Keratinocyte (primary cell): ENCODE measurements at regions not wholly inside any gene's neighbourhood (a gene's known extent, or its start where the extent isn't known, plus 50 kb on each side); places are given as distances from the start of the nearest gene placed in this dataset.

Source experiments
- CTCF ChIP-seq, 3 experiments: IDR thresholded peaks in 1 of 3; conservative IDR thresholded peaks in 1 of 3; optimal IDR thresholded peaks in 1 of 3; 2 replicates in 2 of 3; 3 replicates in 1 of 3; pipeline versions ENCODE3 to v1.5.1; 2011; ENCODE audit warnings: low read length in 3 of 3, mild to moderate bottlenecking in 3 of 3, moderate library complexity in 2 of 3, control low read depth in 1 of 3, inconsistent platforms in 1 of 3; ENCODE audit not compliant: insufficient read depth in 2 of 3; ENCODE audit errors: extremely low read depth in 1 of 3
- EZH2 ChIP-seq: IDR thresholded peaks from one replicate; pipeline ENCODE4 v1.6.1; 2012; ENCODE audit warnings: inconsistent platforms, mild to moderate bottlenecking, low read length, moderate library complexity

- no peak for TF ChIP-seq CTCF (optimal IDR thresholded peaks at IDR 0.05 in 1 of 3, IDR thresholded peaks at IDR 0.05 in 1 of 3, conservative IDR thresholded peaks at IDR 0.05 in 1 of 3; ENCODE audit: extremely low read depth in 1 of 3, insufficient read depth in 2 of 3, low read length in 3 of 3)
- TF ChIP-seq EZH2 = no peak
Measured at GRCh38 chr7:110544194-110544593, 546.7 kb upstream of the LRRN3 start.
